ENCODE measurements at regions not wholly inside any gene's neighbourhood (a gene's known extent, or its start where the extent isn't known, plus 50 kb on each side); places are given as distances from the start of the nearest gene placed in this dataset.

- no peak for DNase-seq
Observed at GRCh38 chr1:234554218-234554697, 55.7 kb downstream of the IRF2BP2 start.

- DNase-seq = no peak
Observed at GRCh38 chr1:234553240-234554188, 56.5 kb downstream of the IRF2BP2 start.

GRCh38 chr1:234551032-234551378 is 59.0 kb downstream of the IRF2BP2 start:
- no peak for DNase-seq

- DNase-seq = no peak
Observed at GRCh38 chr1:234550341-234551031, 59.5 kb downstream of the IRF2BP2 start.

GRCh38 chr1:234549447-234550021 is 60.4 kb downstream of the IRF2BP2 start:
- no peak for DNase-seq

GRCh38 chr1:234546890-234547788 is 62.8 kb downstream of the IRF2BP2 start:
- DNase-seq = no peak

- DNase-seq = no peak
Observed at GRCh38 chr1:234546387-234546704, 63.6 kb downstream of the IRF2BP2 start.

GRCh38 chr1:234545517-234546386 is 64.2 kb downstream of the IRF2BP2 start:
- DNase-seq = no peak

GRCh38 chr1:234544087-234544579 is 65.2 kb upstream of the TARBP1 start:
- peak; percentile 5 for DNase-seq

GRCh38 chr1:234543442-234544086 is 64.6 kb upstream of the TARBP1 start:
- DNase-seq = no peak

- DNase-seq = no peak
Observed at GRCh38 chr1:234542211-234542850, 63.4 kb upstream of the TARBP1 start.

GRCh38 chr1:234541286-234541975 is 62.5 kb upstream of the TARBP1 start:
- no peak for DNase-seq

GRCh38 chr1:234540404-234540762 is 61.4 kb upstream of the TARBP1 start:
- no peak for DNase-seq

- DNase-seq = no peak
Observed at GRCh38 chr1:234539666-234540403, 60.9 kb upstream of the TARBP1 start.

GRCh38 chr1:234538930-234539649 is 60.1 kb upstream of the TARBP1 start:
- no peak for DNase-seq

- DNase-seq = no peak
Observed at GRCh38 chr1:234538062-234538731, 59.2 kb upstream of the TARBP1 start.

- DNase-seq = no peak
Observed at GRCh38 chr1:234537236-234537635, 58.3 kb upstream of the TARBP1 start.

GRCh38 chr1:234536741-234537140 is 57.8 kb upstream of the TARBP1 start:
- DNase-seq = no peak

Measured in T-helper 9 cell (primary cell).